Breast epithelium (tissue), 3 donors: ENCODE measurements at regions not wholly inside any gene's neighbourhood (a gene's known extent, or its start where the extent isn't known, plus 50 kb on each side); places are given as distances from the start of the nearest gene placed in this dataset.

ENCODE experiments used
- CTCF ChIP-seq, 3 donors: fragments of 450-650 bp; IDR thresholded peaks; one replicate each; pipeline ENCODE4 v1.5.1; 2016 to 2017; ENCODE audit warnings: antibody characterized with exemption in 3 of 3, mild to moderate bottlenecking in 3 of 3, moderate library complexity in 3 of 3
- POLR2A ChIP-seq: fragments of 450-650 bp; IDR thresholded peaks from one replicate; pipeline ENCODE4 v1.6.1; 2016; ENCODE audit warnings: antibody characterized with exemption, mild to moderate bottlenecking, moderate library complexity

- TF ChIP-seq CTCF (IDR thresholded peaks at IDR 0.05) (no peak), POLR2A (no peak)
Observed at GRCh38 chr3:135532021-135532420, 433.5 kb upstream of the PPP2R3A start.
